ENCODE measurements at regions not wholly inside any gene's neighbourhood (a gene's known extent, or its start where the extent isn't known, plus 50 kb on each side); places are given as distances from the start of the nearest gene placed in this dataset.
"Not testable (repeated sequence)": the region's sequence is repeated elsewhere in the genome, so short reads cannot be mapped to it uniquely, and the experiment has no call there.

GRCh38 chr9:106731910-106732309 lies 131.1 kb upstream of the ZNF462 start:
- peak; percentile 83 for DNase-seq

DNA sequence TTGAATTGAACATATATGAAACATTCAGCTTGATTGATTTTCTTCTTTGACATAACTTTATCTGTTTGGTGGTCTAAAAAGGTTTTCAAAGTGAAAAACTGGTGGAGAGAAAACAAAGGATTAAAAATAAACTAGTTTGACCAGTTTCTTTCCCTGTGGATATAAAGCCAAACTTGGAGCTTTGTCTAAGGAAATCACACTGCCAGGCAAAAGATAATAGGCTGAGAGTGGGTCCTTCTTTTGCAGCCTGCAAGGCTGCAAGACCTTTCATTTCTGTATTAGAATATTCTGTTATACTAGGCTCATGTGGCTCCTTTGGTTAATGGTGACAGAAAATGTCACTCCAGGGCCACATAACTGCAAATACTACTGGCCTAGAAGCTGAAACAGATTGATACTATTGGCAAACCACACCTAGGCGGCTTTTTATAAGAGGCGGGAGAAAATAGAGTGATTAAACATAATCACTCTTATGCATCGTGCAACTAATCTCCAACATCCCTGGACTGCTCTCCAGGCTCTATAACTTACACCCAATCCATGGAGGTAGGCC lies 129.1 kb upstream of the ZNF462 start:
- no peak for DNase-seq

GRCh38 chr9:106737516-106737915 lies 125.5 kb upstream of the ZNF462 start:
- no peak for DNase-seq

GRCh38 chr9:106738109-106738508 lies 124.9 kb upstream of the ZNF462 start:
- DNase-seq, result no peak

GRCh38 chr9:106745457-106745856 lies 117.5 kb upstream of the ZNF462 start:
- DNase-seq, result no peak

GRCh38 chr9:106745876-106746275 lies 117.1 kb upstream of the ZNF462 start:
- no peak for DNase-seq

- no peak for DNase-seq
These were observed 111.3 kb upstream of the ZNF462 start for GRCh38 chr9:106751681-106752080.

- DNase-seq, result no peak
These were observed 110.4 kb upstream of the ZNF462 start for GRCh38 chr9:106752581-106752980.

DNA sequence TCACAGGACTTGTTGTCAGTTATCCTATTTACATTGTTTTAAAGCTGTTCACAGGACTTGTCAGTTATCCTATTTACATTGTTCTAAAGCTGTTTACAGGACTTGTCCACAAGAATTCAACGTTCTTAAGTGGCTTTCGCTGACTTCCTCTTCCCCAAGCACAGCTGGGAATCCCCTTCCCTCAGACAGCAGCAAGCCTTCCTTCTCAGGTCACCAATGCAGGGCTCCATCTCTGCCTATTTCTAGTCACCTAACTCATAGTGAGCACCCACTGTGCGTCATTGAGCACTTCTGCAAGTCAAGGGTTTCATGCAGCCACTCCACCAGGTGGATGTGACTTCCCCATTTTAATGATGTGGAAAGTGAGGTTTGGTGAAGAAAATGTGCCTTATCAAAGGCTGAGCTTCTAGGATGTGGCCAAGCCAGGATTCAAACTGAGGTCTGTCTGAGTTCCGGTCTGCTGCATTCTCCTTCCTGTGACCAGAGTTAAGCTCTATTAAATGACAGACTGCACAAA lies 109.8 kb upstream of the ZNF462 start:
- DNase-seq, result no peak

- no peak for DNase-seq
These were observed 107.2 kb upstream of the ZNF462 start for GRCh38 chr9:106755736-106756135.

DNA sequence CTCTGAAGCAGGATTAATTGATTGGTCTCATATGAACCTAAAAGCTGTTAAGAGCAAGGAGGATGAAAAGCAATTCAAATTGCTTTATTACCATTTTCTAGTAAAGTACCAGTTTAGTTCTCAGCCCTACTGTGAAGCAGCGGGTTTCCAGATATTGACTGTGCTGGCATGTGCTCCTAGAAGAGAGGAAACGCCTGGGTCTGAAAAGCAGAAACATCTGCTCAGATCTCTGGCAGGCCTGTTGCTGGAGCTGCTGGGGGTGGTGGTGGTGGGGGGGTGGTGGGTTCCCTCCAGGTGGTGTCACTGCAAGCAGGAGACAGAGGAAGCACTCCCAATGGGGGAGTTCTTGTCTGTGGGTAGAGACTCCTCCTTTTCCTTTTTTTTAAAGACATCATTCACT lies 105.5 kb upstream of the ZNF462 start:
- DNase-seq, result no peak

GRCh38 chr9:106758911-106759310 lies 104.1 kb upstream of the ZNF462 start:
- no peak for DNase-seq

DNA sequence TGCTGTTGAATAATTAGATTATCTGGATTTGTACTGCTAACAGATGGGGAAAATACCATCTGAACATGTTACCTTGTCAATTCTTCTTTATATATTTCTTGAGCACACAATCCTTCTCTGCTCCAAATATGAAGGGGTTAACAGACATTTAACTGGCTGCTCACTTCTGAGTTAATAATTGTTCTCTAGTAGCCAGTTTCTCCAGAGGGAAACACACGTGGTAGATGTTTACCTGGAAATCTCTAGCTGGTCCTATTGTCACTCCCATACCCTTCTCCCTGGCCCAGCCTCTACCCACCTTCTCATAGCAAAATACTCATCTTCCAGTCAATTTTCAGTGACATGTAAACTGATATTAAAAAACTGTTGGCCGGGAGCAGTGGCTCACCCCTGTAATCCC lies 101.5 kb upstream of the ZNF462 start:
- no peak for DNase-seq

DNA sequence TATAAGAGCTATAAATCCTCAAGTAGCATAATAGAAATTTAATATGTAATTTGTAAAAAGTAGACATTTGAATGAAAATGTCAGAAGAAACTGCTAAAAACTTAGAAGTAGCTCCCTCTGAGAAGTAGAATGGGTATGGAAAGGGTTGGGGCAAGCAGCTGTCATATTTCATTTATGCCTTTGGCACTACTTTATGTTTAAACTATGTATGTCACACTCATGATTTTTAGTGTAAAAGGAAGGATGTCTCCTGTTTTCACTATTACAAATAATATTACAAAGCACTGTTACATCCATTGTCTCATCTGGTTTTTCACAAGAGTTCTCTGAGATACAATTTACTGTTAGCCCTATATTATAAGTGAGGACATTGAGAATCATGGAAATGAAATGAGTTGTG lies 96.3 kb upstream of the ZNF462 start:
- no peak for DNase-seq

- DNase-seq, result no peak
These were observed 93.6 kb upstream of the ZNF462 start for GRCh38 chr9:106769331-106769730.

- no peak for DNase-seq
These were observed 91.4 kb upstream of the ZNF462 start for GRCh38 chr9:106771608-106772007.

DNA sequence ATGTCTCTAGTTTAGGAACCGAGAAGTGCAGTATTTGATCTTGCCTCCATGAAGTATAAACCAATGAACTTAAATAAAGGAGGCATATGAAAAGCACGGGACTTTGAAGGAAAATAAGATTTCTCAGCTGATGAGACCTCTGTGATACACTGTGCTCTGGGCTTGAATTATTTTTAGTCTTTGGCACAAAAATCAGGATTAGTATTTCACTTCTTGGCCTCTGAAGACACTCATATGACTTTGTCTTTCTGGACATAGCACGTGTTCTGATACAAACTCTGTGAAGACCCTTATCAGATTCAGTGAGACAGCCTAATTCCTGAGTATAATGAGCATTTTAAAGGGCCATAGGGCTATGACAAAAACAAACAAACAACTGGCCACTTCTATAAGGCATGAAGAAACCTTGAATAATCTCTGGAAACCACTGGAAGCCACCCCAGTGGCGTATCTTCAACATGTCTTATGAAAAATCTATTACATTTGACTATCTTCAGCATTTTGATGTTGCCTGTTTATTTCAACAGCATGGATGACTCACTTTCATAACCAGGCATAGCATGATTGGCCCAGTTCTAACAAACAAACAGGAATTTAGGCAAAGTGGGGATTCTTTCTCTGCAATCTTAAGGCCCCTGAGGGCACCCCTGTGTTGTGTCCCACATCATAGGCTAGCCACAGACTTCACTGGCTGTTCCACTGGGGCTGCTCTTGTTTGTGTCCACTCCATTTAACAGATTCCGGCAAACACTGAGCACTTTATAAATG lies 90.3 kb upstream of the ZNF462 start:
- DNase-seq, result no peak

- DNase-seq, result no peak
These were observed 89.2 kb upstream of the ZNF462 start for GRCh38 chr9:106773750-106774149.

- DNase-seq, result no peak
These were observed 87.0 kb upstream of the ZNF462 start for GRCh38 chr9:106775960-106776359.

- no peak for DNase-seq
These were observed 83.2 kb upstream of the ZNF462 start for GRCh38 chr9:106779796-106780195.

DNA sequence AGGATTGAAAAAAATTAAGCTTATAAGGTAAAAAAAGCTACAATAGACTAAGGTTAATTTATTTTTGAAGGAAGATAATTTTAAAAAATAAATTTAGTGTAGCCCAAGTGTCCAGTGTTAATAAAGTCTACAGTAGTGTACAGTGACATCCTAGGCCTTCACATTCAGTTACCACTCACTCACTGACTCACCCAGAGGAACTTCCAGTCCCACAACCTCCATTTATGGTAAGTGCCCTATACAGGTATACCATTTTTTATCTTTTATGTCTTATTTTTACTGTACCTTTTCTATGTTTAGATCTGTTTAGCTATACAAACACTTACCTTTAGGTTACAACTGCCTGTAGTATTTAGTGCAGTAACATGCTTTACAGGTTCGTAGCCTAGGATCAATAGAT lies 79.8 kb upstream of the ZNF462 start:
- no peak for DNase-seq

- DNase-seq, result no peak
These were observed 78.9 kb upstream of the ZNF462 start for GRCh38 chr9:106784076-106784475.

- no peak for DNase-seq
These were observed 77.8 kb upstream of the ZNF462 start for GRCh38 chr9:106785200-106785599.

DNA sequence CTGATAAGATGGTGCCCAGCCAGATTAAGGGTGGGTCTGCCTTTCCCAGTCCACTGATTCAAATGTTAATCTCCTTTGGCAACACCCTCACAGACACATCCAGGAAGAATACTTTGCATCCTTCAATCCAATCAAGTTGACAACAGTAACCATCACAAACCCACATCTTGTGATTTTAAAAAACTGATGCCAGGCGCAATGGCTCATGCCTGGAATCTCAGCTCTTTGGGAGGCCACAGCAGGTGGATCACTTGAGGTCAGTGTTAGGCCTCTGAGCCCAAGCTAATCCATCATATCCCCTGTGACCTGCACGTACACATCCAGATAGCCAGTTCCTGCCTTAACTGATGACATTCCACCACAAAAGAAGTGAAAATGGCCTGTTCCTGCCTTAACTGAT lies 74.9 kb upstream of the ZNF462 start:
- DNase-seq, result not testable (repeated sequence)

DNA sequence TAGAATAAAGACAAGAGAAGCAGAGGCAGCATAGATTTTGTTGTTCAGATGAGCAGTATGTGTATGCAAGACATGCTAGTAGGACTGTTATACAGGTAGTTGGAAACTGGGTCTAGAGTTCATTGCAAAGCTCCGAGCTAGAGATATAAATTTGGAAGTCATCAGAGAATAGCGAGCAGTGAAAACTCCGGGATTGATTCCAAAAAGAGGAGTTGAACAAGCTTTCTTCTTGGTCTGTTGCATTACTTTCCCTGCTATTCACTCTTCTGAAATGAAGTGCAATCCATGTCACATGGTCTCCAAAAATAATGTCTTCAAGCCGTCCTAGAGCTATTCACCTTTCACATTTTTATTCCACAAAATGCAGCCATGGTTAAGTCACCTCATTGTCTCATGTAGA lies 67.9 kb upstream of the ZNF462 start:
- no peak for DNase-seq
